HepG2 (cell line): ENCODE measurements at regions not wholly inside any gene's neighbourhood (a gene's known extent, or its start where the extent isn't known, plus 50 kb on each side); places are given as distances from the start of the nearest gene placed in this dataset.

Experiments used
- ATAC-seq: fragments of 200-7000 bp; cut with Tn5 transposase; 3 replicates; pipeline ENCODE4 v1.9.1; 2020; ENCODE audit warnings: mild to moderate bottlenecking, moderate library complexity
- BruUV-seq: library from RNA; stranded (reverse); fragments of 400-500 nt; replicated peaks from 2 replicates; lab custom pipeline; 2021; lab: Mats Ljungman, UMichigan
- CTCF ChIA-PET: fragments of 300-600 bp; formaldehyde crosslinking; extraction: SDS; loops from one replicate; lab custom pipeline; 2021; ENCODE audit warnings: low total read pairs, inconsistent platforms, low intra/inter-chr PET ratio; lab: Yijun Ruan, JAX
- POLR2A ChIA-PET: fragments of 350-600 bp; sonication (Branson Sonifier 250); formaldehyde crosslinking; loops from one replicate; lab custom pipeline; 2020; ENCODE audit warnings: antibody characterized with exemption, inconsistent platforms; lab: Yijun Ruan, JAX
- DNase-seq: peaks from one replicate; pipeline ENCODE4 v3.0.0-alpha.2; 2015; ENCODE audit warnings: low spot score
- FAIRE-seq: peaks from 3 replicates; lab custom pipeline; 2011; peaks lifted over from hg19 to GRCh38; lab: Jason Lieb, UNC
- H2AFZ ChIP-seq: one replicate; pipeline ENCODE4 v1.6.1; 2011; ENCODE audit warnings: low read length, inconsistent platforms
- H3K27ac ChIP-seq: fragments of 300-600 bp; 3 replicates; pipeline ENCODE4 v1.8.0; 2011; ENCODE audit warnings: mixed run types, mild to moderate bottlenecking, mixed read lengths, low read length, inconsistent platforms; ENCODE audit not compliant: insufficient read depth; ENCODE audit errors: extremely low read length
- H3K27me3 ChIP-seq, 2 experiments: fragments of 200-600 bp in 1 of 2; 2 replicates in 1 of 2; 3 replicates in 1 of 2; pipeline versions ENCODE4 v1.6.0 to v1.8.0; 2011; ENCODE audit warnings: low read length in 2 of 2, mild to moderate bottlenecking in 2 of 2, moderate library complexity in 2 of 2, inconsistent platforms in 1 of 2; ENCODE audit not compliant: insufficient read depth in 2 of 2, control insufficient read depth in 1 of 2
- H3K36me3 ChIP-seq, 2 experiments: fragments of 200-600 bp in 1 of 2; replicated peaks in 1 of 2; 2 replicates in 1 of 2; 3 replicates in 1 of 2; pipeline versions ENCODE4 v1.5.1 to v1.8.0; 2011; ENCODE audit warnings: low read length in 2 of 2, inconsistent platforms in 1 of 2; ENCODE audit not compliant: insufficient read depth in 2 of 2, control insufficient read depth in 1 of 2
- H3K4me1 ChIP-seq: 2 replicates; pipeline ENCODE4 v1.5.1; 2012; ENCODE audit warnings: low read length, inconsistent platforms; ENCODE audit not compliant: insufficient read depth
- H3K4me2 ChIP-seq: 2 replicates; pipeline ENCODE4 v1.6.0; 2011; ENCODE audit warnings: low read depth, low read length, inconsistent platforms
- H3K4me3 ChIP-seq, 3 experiments: fragments of 200-600 bp in 1 of 3; sonication (generic), shearing (Covaris generic) in 1 of 3; replicated peaks in 1 of 3; 2 replicates each; pipeline ENCODE4 v1.5.1; 2011 to 2016; ENCODE audit warnings: low read length in 3 of 3, inconsistent platforms in 2 of 3, low read depth in 2 of 3, mild to moderate bottlenecking in 2 of 3, control low read depth in 1 of 3, mixed read lengths in 1 of 3; ENCODE audit not compliant: insufficient read depth in 1 of 3
- H3K79me2 ChIP-seq: one replicate; pipeline ENCODE4 v1.6.1; 2011; ENCODE audit warnings: low read length, inconsistent platforms; ENCODE audit not compliant: insufficient read depth
- H3K9ac ChIP-seq: 2 replicates; pipeline ENCODE4 v1.6.0; 2011; ENCODE audit warnings: mild to moderate bottlenecking, low read depth, low read length, inconsistent platforms; ENCODE audit not compliant: insufficient read depth
- H3K9me3 ChIP-seq: 2 replicates; pipeline ENCODE4 v1.5.1; 2012; ENCODE audit warnings: mild to moderate bottlenecking, low read length
- H4K20me1 ChIP-seq: 2 replicates; pipeline ENCODE4 v1.6.0; 2011; ENCODE audit warnings: inconsistent platforms, mild to moderate bottlenecking, low read length, moderate library complexity; ENCODE audit not compliant: insufficient read depth
- ARNT ChIP-seq: fragments of 450-650 bp; IDR thresholded peaks from 2 replicates; pipeline ENCODE4 v1.6.1; 2017
- KLF6 ChIP-seq: IDR thresholded peaks from 2 replicates; pipeline ENCODE4 v1.8.0; 2016; ENCODE audit warnings: missing biosample characterization, missing genetic modification reagents
- SATB2 ChIP-seq: sonication (generic); formaldehyde crosslinking; IDR thresholded peaks from 2 replicates; pipeline ENCODE4 v1.5.0; 2020; ENCODE audit warnings: missing genetic modification reagents
- SMYD3 ChIP-seq: sonication (generic); formaldehyde crosslinking; IDR thresholded peaks from 2 replicates; pipeline ENCODE4 v1.8.1; 2023; ENCODE audit warnings: mild to moderate bottlenecking, missing genetic modification reagents
- TBL1XR1 ChIP-seq: fragments of 150-350 bp; IDR thresholded peaks from 2 replicates; pipeline ENCODE4 v1.6.1; 2014; ENCODE audit warnings: borderline replicate concordance, low read length; ENCODE audit not compliant: partially characterized antibody
- TBX3 ChIP-seq: fragments of 450-650 bp; IDR thresholded peaks from 2 replicates; pipeline ENCODE4 v1.6.1; 2017; ENCODE audit warnings: antibody characterized with exemption, mild to moderate bottlenecking, inconsistent platforms, borderline replicate concordance
- TCF7 ChIP-seq: sonication (generic); IDR thresholded peaks from 2 replicates; pipeline ENCODE4 v1.6.1; 2016; ENCODE audit warnings: antibody characterized with exemption, low read depth
- ZC3H13 ChIP-seq: sonication (generic); formaldehyde crosslinking; IDR thresholded peaks from 2 replicates; pipeline ENCODE4 v1.8.1; 2023; ENCODE audit warnings: mild to moderate bottlenecking, missing genetic modification reagents, moderate library complexity
- ZFP37 ChIP-seq: sonication (generic); formaldehyde crosslinking; IDR thresholded peaks from 2 replicates; pipeline ENCODE4 v1.4.0; 2020; ENCODE audit warnings: missing genetic modification reagents, borderline replicate concordance
- ZNF224 ChIP-seq: sonication (generic); formaldehyde crosslinking; IDR thresholded peaks from 2 replicates; pipeline ENCODE4 v1.5.0; 2020; ENCODE audit warnings: mild to moderate bottlenecking, missing genetic modification reagents
- ZNF264 ChIP-seq: sonication (generic); formaldehyde crosslinking; IDR thresholded peaks from 2 replicates; pipeline ENCODE4 v1.4.0; 2020; ENCODE audit warnings: missing genetic modification reagents
- ZNF33B ChIP-seq: sonication (generic); formaldehyde crosslinking; IDR thresholded peaks from 2 replicates; pipeline ENCODE4 v1.5.1; 2020; ENCODE audit warnings: mild to moderate bottlenecking, missing genetic modification reagents
- ZNF451 ChIP-seq: sonication (generic); formaldehyde crosslinking; IDR thresholded peaks from 2 replicates; pipeline ENCODE4 v1.5.0; 2020; ENCODE audit warnings: mild to moderate bottlenecking, missing genetic modification reagents
- ZNF530 ChIP-seq: sonication (generic); formaldehyde crosslinking; IDR thresholded peaks from 2 replicates; pipeline ENCODE4 v1.5.0; 2020; ENCODE audit warnings: low read depth, mild to moderate bottlenecking, missing genetic modification reagents
- ZNF563 ChIP-seq: sonication (generic); formaldehyde crosslinking; IDR thresholded peaks from 2 replicates; pipeline ENCODE4 v1.8.0; 2022; ENCODE audit warnings: mild to moderate bottlenecking, moderate library complexity, missing genetic modification reagents
- ZNF644 ChIP-seq: IDR thresholded peaks from 2 replicates; pipeline ENCODE4 v1.6.1; 2016; ENCODE audit warnings: low read depth
- ZNF792 ChIP-seq: IDR thresholded peaks from 2 replicates; pipeline ENCODE4 v1.6.1; 2016
- in situ Hi-C: cut with HindIII; loops from 2 replicates; pipeline ENCODE4 v1.10.0; 2017; ENCODE audit warnings: low pct_unique_long_range_greater_than_20kb; ENCODE audit not compliant: extremely low pct_ligation_motif_present
- intact Hi-C: fragments of 100-400 bp; cut with micrococcal nuclease; formaldehyde crosslinking; loops from one replicate; pipeline ENCODE4 v1.10.0; 2022; ENCODE audit not compliant: unreplicated experiment
- TF ChIP-seq, protein P1 (sequence below): IDR thresholded peaks from 2 replicates; pipeline ENCODE4 v1.6.1; 2016; ENCODE audit warnings: mild to moderate bottlenecking

DNA sequence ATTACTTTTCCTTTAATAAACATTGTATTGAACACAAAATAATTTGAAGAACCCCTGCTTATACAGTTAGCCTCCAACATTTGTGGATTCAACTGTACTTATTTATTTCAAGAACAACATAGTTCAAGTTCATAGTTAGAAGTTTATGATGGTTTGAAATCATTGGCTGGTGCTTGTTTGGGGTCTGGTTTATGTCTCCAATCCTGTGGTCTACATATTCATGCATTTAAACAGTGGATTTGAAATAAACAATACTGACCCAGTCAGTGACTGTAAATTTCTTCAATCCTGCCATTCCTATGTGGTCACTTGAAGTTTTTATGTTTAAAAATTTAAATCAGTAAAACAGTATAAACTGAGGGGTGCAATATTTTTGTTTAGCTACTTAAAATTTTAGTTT lies 145.1 kb upstream of the TRPC7 start:
- H3K27me3 ChIP-seq, result no peaks in the 10 kb centered on the region; a peak in 1 of 5 replicates
- H3K36me3 ChIP-seq, result no peaks in the 10 kb centered on the region
- H3K9ac ChIP-seq, result no peak overlapping the region
- H3K9me3 ChIP-seq, result no peaks in the 10 kb centered on the region
- in situ Hi-C loops, result no loop called here
- ATAC-seq, result no peak
- no peak overlapping the region for H3K4me3 ChIP-seq
- ChIA-PET CTCF (no interaction called here), POLR2A (no interaction called here)
- no TSS peak for BruUV-seq
- no peaks in the 10 kb centered on the region for H3K79me2 ChIP-seq
- DNase-seq, result no peak
- TF ChIP-seq SATB2 (no peak), TCF7 (no peak), TBL1XR1 (no peak), KLF6 (CRISPR knock-in tag) (no peak), ZNF224 (no peak), ZC3H13 (CRISPR knock-in tag) (no peak), ZNF792 (no peak), ZNF530 (no peak), SMYD3 (CRISPR knock-in tag) (no peak), ARNT (no peak), ZNF563 (CRISPR knock-in tag) (no peak), TBX3 (no peak), ZNF644 (CRISPR knock-in tag) (no peak), ZNF33B (CRISPR knock-in tag) (no peak), ZNF451 (CRISPR knock-in tag) (no peak), ZNF264 (no peak), ZFP37 (CRISPR knock-in tag) (no peak)
- TF ChIP-seq, protein P1, sequence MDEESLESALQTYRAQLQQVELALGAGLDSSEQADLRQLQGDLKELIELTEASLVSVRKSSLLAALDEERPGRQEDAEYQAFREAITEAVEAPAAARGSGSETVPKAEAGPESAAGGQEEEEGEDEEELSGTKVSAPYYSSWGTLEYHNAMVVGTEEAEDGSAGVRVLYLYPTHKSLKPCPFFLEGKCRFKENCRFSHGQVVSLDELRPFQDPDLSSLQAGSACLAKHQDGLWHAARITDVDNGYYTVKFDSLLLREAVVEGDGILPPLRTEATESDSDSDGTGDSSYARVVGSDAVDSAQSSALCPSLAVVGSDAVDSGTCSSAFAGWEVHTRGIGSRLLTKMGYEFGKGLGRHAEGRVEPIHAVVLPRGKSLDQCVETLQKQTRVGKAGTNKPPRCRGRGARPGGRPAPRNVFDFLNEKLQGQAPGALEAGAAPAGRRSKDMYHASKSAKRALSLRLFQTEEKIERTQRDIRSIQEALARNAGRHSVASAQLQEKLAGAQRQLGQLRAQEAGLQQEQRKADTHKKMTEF, result no peak
- no peaks in the 10 kb centered on the region for H4K20me1 ChIP-seq
- H2AFZ ChIP-seq, result no peak overlapping the region
- no peak overlapping the region for H3K27ac ChIP-seq
- H3K4me1 ChIP-seq, result no peaks in the 10 kb centered on the region
- no peak overlapping the region for H3K4me2 ChIP-seq
- FAIRE-seq, result no peak
- intact Hi-C loops, result no loop called here
